ENCODE measurements at regions not wholly inside any gene's neighbourhood (a gene's known extent, or its start where the extent isn't known, plus 50 kb on each side); places are given as distances from the start of the nearest gene placed in this dataset.
"Not testable (repeated sequence)": the region's sequence is repeated elsewhere in the genome, so short reads cannot be mapped to it uniquely, and the experiment has no call there.

DNA sequence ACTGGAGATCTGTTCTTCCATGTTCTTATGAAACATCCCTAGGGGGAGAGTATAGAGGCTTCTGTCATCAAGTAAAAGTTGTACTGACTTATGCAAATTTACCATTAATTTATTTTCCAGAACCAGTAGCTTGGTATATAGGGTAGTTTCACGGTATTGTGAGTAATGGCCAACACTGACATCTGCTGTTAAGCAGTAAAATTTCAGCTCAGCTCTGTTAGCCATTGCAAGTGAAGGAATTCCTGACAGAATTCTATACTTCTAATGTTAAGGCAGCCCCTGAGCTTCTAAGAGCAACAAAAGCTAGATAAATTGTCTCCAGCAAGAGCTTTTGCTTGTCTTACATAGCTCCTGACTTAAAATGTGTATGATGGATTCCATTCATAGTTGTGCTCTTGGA, 613.5 kb upstream of the C16orf82 start:
- Mint-ChIP-seq H3K9me3 (peaks cover 0 to 4% (median 0%) of the 10 kb centered on the region in 7 donors), H3K4me3 (no peak overlapping the region), H3K27ac (no peak overlapping the region), H3K4me1 (no peaks in the 10 kb centered on the region), H3K36me3 (no peaks in the 10 kb centered on the region), H3K27me3 (peaks cover 8% of the 10 kb centered on the region)
- no peak for DNase-seq
- no peak overlapping the region for H3K4me3 ChIP-seq (ENCODE audit: low read depth, low read length)
- no peaks in the 10 kb centered on the region for H3K9me3 ChIP-seq (ENCODE audit: control insufficient read depth in 2 of 2, low read length in 2 of 2)
- no peak for ATAC-seq (ENCODE audit: low read depth in 2 of 2)
- no peaks in the 10 kb centered on the region for H3K4me1 ChIP-seq (ENCODE audit: control insufficient read depth, insufficient read depth, low read length, poor library complexity, severe bottlenecking)
- H3K27ac ChIP-seq (ENCODE audit: insufficient read depth, low read length, poor library complexity, severe bottlenecking), result no peak overlapping the region
- no peaks in the 10 kb centered on the region for H3K36me3 ChIP-seq (ENCODE audit: control insufficient read depth, insufficient read depth, low read length)
- no peaks in the 10 kb centered on the region for H3K27me3 ChIP-seq (ENCODE audit: control insufficient read depth, insufficient read depth, low read length)

GRCh38 chr16:26454102-26454501, 612.6 kb upstream of the C16orf82 start:
- no peak overlapping the region for H3K4me3 ChIP-seq (ENCODE audit: low read depth, low read length)
- ATAC-seq (ENCODE audit: low read depth in 2 of 2), result no peak

GRCh38 chr16:26456074-26456473, 610.7 kb upstream of the C16orf82 start:
- Histone ChIP-seq H3K27me3 (ENCODE audit: control insufficient read depth, insufficient read depth, low read length) (no peaks in the 10 kb centered on the region), H3K36me3 (ENCODE audit: control insufficient read depth, insufficient read depth, low read length) (no peaks in the 10 kb centered on the region), H3K27ac (ENCODE audit: insufficient read depth, low read length, poor library complexity, severe bottlenecking) (no peak overlapping the region), H3K4me1 (ENCODE audit: control insufficient read depth, insufficient read depth, low read length, poor library complexity, severe bottlenecking) (no peaks in the 10 kb centered on the region), H3K4me3 (ENCODE audit: low read depth, low read length) (no peak overlapping the region), H3K9me3 (ENCODE audit: control insufficient read depth in 2 of 2, low read length in 2 of 2) (no peaks in the 10 kb centered on the region)
- H3K4me1 Mint-ChIP-seq, result no peaks in the 10 kb centered on the region
- no peak for DNase-seq
- no peak for ATAC-seq (ENCODE audit: low read depth in 2 of 2)
- H3K36me3 Mint-ChIP-seq, result no peaks in the 10 kb centered on the region
- H3K27me3 Mint-ChIP-seq, result peaks cover 8% of the 10 kb centered on the region
- no peak overlapping the region for H3K4me3 Mint-ChIP-seq
- H3K27ac Mint-ChIP-seq, result no peak overlapping the region
- peaks cover 0 to 4% (median 0%) of the 10 kb centered on the region in 7 donors for H3K9me3 Mint-ChIP-seq

More at GRCh38 chr16:26454102-26454501, 612.6 kb upstream of the C16orf82 start:
- no peak for DNase-seq
- Mint-ChIP-seq H3K27me3 (peaks cover 8% of the 10 kb centered on the region), H3K4me1 (no peaks in the 10 kb centered on the region), H3K36me3 (no peaks in the 10 kb centered on the region), H3K9me3 (peaks cover 0 to 6% (median 0%) of the 10 kb centered on the region in 7 donors), H3K27ac (no peak overlapping the region), H3K4me3 (no peak overlapping the region)
- no peaks in the 10 kb centered on the region for H3K4me1 ChIP-seq (ENCODE audit: control insufficient read depth, insufficient read depth, low read length, poor library complexity, severe bottlenecking)
- no peaks in the 10 kb centered on the region for H3K9me3 ChIP-seq (ENCODE audit: control insufficient read depth in 2 of 2, low read length in 2 of 2)
- no peak overlapping the region for H3K27ac ChIP-seq (ENCODE audit: insufficient read depth, low read length, poor library complexity, severe bottlenecking)
- no peaks in the 10 kb centered on the region for H3K36me3 ChIP-seq (ENCODE audit: control insufficient read depth, insufficient read depth, low read length)
- no peaks in the 10 kb centered on the region for H3K27me3 ChIP-seq (ENCODE audit: control insufficient read depth, insufficient read depth, low read length)

- no peak overlapping the region for H3K27ac ChIP-seq (ENCODE audit: insufficient read depth, low read length, poor library complexity, severe bottlenecking)
- no peaks in the 10 kb centered on the region for H3K27me3 ChIP-seq (ENCODE audit: control insufficient read depth, insufficient read depth, low read length)
- ATAC-seq (ENCODE audit: low read depth in 2 of 2), result no peak
- H3K4me1 Mint-ChIP-seq, result no peaks in the 10 kb centered on the region
- DNase-seq, result no peak
- H3K9me3 Mint-ChIP-seq, result peaks cover 0 to 4% (median 0%) of the 10 kb centered on the region in 7 donors
- H3K27me3 Mint-ChIP-seq, result peaks cover 4% of the 10 kb centered on the region
- H3K36me3 ChIP-seq (ENCODE audit: control insufficient read depth, insufficient read depth, low read length), result no peaks in the 10 kb centered on the region
- H3K4me3 Mint-ChIP-seq, result no peak overlapping the region
- no peaks in the 10 kb centered on the region for H3K4me1 ChIP-seq (ENCODE audit: control insufficient read depth, insufficient read depth, low read length, poor library complexity, severe bottlenecking)
- no peak overlapping the region for H3K27ac Mint-ChIP-seq
- no peaks in the 10 kb centered on the region for H3K36me3 Mint-ChIP-seq
- H3K4me3 ChIP-seq (ENCODE audit: low read depth, low read length), result no peak overlapping the region
- H3K9me3 ChIP-seq (ENCODE audit: control insufficient read depth in 2 of 2, low read length in 2 of 2), result no peaks in the 10 kb centered on the region
These were observed 609.6 kb upstream of the C16orf82 start for GRCh38 chr16:26457095-26457494.

DNA sequence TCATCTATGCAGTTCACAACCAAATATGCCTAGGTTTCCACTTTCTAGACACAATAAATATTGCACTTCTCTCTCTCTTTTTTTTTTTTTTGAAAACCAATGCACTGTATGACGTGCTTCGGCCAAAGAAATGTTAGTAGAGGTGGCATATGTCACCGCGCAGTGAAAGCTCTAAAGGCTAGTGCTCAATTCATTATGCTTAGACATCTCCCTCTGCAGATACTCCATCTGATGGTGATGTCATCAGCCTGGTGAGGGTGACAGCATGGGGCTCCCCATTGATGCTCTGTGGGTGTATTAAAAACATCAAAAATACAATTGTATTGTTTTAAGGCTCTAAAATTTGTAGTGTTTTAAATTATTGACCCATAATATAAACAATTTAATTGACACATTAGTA, 608.8 kb upstream of the C16orf82 start:
- no peaks in the 10 kb centered on the region for H3K9me3 ChIP-seq (ENCODE audit: control insufficient read depth in 2 of 2, low read length in 2 of 2)
- DNase-seq (no peak), ATAC-seq (ENCODE audit: low read depth in 2 of 2) (no peak)
- H3K27ac ChIP-seq (ENCODE audit: insufficient read depth, low read length, poor library complexity, severe bottlenecking), result no peak overlapping the region
- H3K27me3 ChIP-seq (ENCODE audit: control insufficient read depth, insufficient read depth, low read length), result no peaks in the 10 kb centered on the region
- no peaks in the 10 kb centered on the region for H3K4me1 ChIP-seq (ENCODE audit: control insufficient read depth, insufficient read depth, low read length, poor library complexity, severe bottlenecking)
- H3K27ac Mint-ChIP-seq, result no peak overlapping the region
- H3K27me3 Mint-ChIP-seq, result peaks cover 4% of the 10 kb centered on the region
- no peaks in the 10 kb centered on the region for H3K36me3 ChIP-seq (ENCODE audit: control insufficient read depth, insufficient read depth, low read length)
- H3K4me3 ChIP-seq (ENCODE audit: low read depth, low read length), result no peak overlapping the region
- no peak overlapping the region for H3K4me3 Mint-ChIP-seq
- no peaks in the 10 kb centered on the region for H3K4me1 Mint-ChIP-seq
- peaks cover 0 to 4% (median 0%) of the 10 kb centered on the region in 7 donors for H3K9me3 Mint-ChIP-seq
- H3K36me3 Mint-ChIP-seq, result no peaks in the 10 kb centered on the region

DNA sequence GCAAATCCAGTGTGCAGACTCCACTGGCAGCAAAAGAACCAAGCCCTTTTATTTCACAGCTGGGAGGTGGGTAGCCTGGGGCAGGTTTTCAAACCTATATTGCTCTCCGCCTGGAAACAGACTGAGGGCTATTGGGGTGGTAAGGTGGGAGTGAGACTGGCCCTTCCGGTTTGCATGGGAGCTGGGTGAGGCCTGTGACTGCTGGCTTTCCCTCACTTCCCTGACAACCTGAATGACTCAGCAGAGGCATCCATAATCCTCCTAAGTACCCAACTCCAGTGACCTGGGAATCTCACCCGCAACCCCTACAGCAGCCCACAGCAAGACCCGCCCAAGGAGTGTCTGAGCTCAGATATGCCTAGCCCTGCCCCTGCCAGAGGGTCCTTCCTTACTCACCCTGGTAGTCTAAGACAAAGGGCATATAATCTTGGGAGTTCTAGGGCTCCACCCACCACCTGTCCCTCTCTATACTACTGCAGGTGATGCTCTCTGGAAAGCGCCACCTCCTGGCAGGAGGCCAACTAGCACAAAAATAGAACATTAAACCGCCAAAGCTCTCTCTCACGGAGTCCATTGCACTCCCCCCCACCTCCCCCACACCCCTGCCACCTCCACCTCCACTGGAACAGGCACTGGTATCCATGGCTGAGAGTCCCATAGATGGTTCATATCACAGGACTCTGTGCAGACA, 602.0 kb upstream of the C16orf82 start:
- Histone ChIP-seq H3K9me3 (ENCODE audit: control insufficient read depth in 2 of 2, low read length in 2 of 2) (no peaks in the 10 kb centered on the region), H3K27ac (ENCODE audit: insufficient read depth, low read length, poor library complexity, severe bottlenecking) (no peak overlapping the region), H3K4me1 (ENCODE audit: control insufficient read depth, insufficient read depth, low read length, poor library complexity, severe bottlenecking) (no peaks in the 10 kb centered on the region), H3K4me3 (ENCODE audit: low read depth, low read length) (no peak overlapping the region), H3K36me3 (ENCODE audit: control insufficient read depth, insufficient read depth, low read length) (no peaks in the 10 kb centered on the region), H3K27me3 (ENCODE audit: control insufficient read depth, insufficient read depth, low read length) (no peaks in the 10 kb centered on the region)
- H3K27ac Mint-ChIP-seq, result no peak overlapping the region
- no peak overlapping the region for H3K4me3 Mint-ChIP-seq
- no peak for ATAC-seq (ENCODE audit: low read depth in 2 of 2)
- H3K27me3 Mint-ChIP-seq, result peaks cover 21% of the 10 kb centered on the region
- no peaks in the 10 kb centered on the region for H3K4me1 Mint-ChIP-seq
- H3K9me3 Mint-ChIP-seq, result peaks cover 0 to 11% (median 2%) of the 10 kb centered on the region in 7 donors
- H3K36me3 Mint-ChIP-seq, result no peaks in the 10 kb centered on the region
- no peak for DNase-seq

DNA sequence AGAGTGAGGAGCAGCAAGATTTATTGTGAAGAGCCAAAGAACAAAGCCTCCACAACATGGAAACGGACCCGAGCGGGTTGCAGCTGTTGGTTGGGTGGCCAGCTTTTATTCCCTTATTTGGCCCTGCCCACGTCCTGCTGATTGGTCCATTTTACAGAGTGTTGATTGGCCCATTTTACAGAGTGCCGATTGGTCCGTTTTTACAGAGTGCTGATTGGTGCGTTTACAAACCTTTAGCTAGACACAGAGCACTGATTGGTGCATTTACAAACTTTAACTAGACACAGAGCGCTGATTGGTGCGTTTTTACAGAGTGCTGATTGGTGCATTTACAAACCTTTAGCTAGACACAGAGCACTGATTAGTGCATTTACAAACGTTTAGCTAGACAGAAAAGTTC, 592.3 kb upstream of the C16orf82 start:
- H3K4me3 Mint-ChIP-seq; H3K36me3 ChIP-seq (ENCODE audit: control insufficient read depth, insufficient read depth, low read length); H3K4me1 Mint-ChIP-seq; H3K4me3 ChIP-seq (ENCODE audit: low read depth, low read length); H3K4me1 ChIP-seq (ENCODE audit: control insufficient read depth, insufficient read depth, low read length, poor library complexity, severe bottlenecking); H3K27ac Mint-ChIP-seq; DNase-seq; H3K27me3 ChIP-seq (ENCODE audit: control insufficient read depth, insufficient read depth, low read length); H3K27ac ChIP-seq (ENCODE audit: insufficient read depth, low read length, poor library complexity, severe bottlenecking); ATAC-seq (ENCODE audit: low read depth in 2 of 2); H3K36me3 Mint-ChIP-seq: not testable (repeated sequence)
- Mint-ChIP-seq H3K9me3 (peaks cover 0 to 30% (median 6%) of the 10 kb centered on the region in 7 donors), H3K27me3 (peaks cover 17% of the 10 kb centered on the region)
- peaks cover 13 to 15% of the 10 kb centered on the region in 2 experiments for H3K9me3 ChIP-seq (ENCODE audit: control insufficient read depth in 2 of 2, low read length in 2 of 2)

DNA sequence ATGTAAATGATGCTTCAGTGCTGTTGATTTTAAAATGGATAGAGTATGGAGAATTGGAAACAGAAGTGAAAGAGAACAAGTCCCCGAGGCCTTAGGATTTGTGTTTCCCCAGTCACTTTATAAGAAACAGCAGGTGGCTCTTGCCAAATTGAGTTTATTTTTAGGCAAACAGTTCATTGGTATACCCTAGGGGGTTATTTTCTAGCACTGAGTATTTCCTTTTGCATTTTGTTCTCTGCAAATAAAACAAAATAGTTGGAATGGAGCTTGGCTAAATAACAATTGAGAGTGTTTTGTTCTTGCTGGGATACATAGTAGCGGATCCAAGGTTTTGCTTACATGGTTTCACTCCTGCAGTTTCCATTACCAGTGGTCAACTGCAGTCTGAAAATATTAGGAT, 591.1 kb upstream of the C16orf82 start:
- H3K36me3 Mint-ChIP-seq, result no peaks in the 10 kb centered on the region
- no peak for ATAC-seq (ENCODE audit: low read depth in 2 of 2)
- Histone ChIP-seq H3K36me3 (ENCODE audit: control insufficient read depth, insufficient read depth, low read length) (no peaks in the 10 kb centered on the region), H3K27me3 (ENCODE audit: control insufficient read depth, insufficient read depth, low read length) (peaks cover 5% of the 10 kb centered on the region), H3K9me3 (ENCODE audit: control insufficient read depth in 2 of 2, low read length in 2 of 2) (peaks cover 12 to 16% of the 10 kb centered on the region in 2 experiments), H3K27ac (ENCODE audit: insufficient read depth, low read length, poor library complexity, severe bottlenecking) (no peak overlapping the region), H3K4me1 (ENCODE audit: control insufficient read depth, insufficient read depth, low read length, poor library complexity, severe bottlenecking) (no peaks in the 10 kb centered on the region), H3K4me3 (ENCODE audit: low read depth, low read length) (no peak overlapping the region)
- no peak overlapping the region for H3K4me3 Mint-ChIP-seq
- peaks cover 15% of the 10 kb centered on the region for H3K27me3 Mint-ChIP-seq
- peaks cover 0 to 32% (median 6%) of the 10 kb centered on the region in 7 donors for H3K9me3 Mint-ChIP-seq
- H3K4me1 Mint-ChIP-seq, result no peaks in the 10 kb centered on the region
- no peak for DNase-seq
- H3K27ac Mint-ChIP-seq, result no peak overlapping the region
